ENCODE measurements at regions not wholly inside any gene's neighbourhood (a gene's known extent, or its start where the extent isn't known, plus 50 kb on each side); places are given as distances from the start of the nearest gene placed in this dataset.

- no peak overlapping the region for H3K4me2 ChIP-seq (ENCODE audit: low read length)
- H3K36me3 ChIP-seq (ENCODE audit: insufficient read depth, low read length): no peaks in the 10 kb centered on the region
- TF ChIP-seq EZH2phosphoT487 (IDR thresholded peaks at IDR 0.05; ENCODE audit: borderline replicate concordance, low read depth, low read length) (no peak), CTCF (conservative IDR thresholded peaks at IDR 0.05; ENCODE audit: low read length) (no peak)
- no peaks in the 10 kb centered on the region for H3K9me3 ChIP-seq (ENCODE audit: low read length)
- CTCF ChIA-PET (ENCODE audit: unreplicated experiment): no interaction called here
- DNase-seq (ENCODE audit: low spot score): no peak
- H3K9me2 ChIP-seq (ENCODE audit: insufficient read depth, low read length): no peaks in the 10 kb centered on the region
- POLR2A ChIA-PET: interaction anchor here (0.9 kb wide), 1 partner anchor 10 kb away, joined by 3 read pairs; no protein-coding TSS in a partner anchor
- H3K4me1 ChIP-seq (ENCODE audit: insufficient read depth, low read length, poor library complexity, severe bottlenecking): no peaks in the 10 kb centered on the region
- intact Hi-C loops (cut with micrococcal nuclease; ENCODE audit: unreplicated experiment): no loop called here
- H3K4me3 ChIP-seq (ENCODE audit: low read depth, low read length, poor library complexity, severe bottlenecking): no peak overlapping the region
- H2AFZ ChIP-seq (ENCODE audit: low read length): no peak overlapping the region
- no peak overlapping the region for H3K27ac ChIP-seq (ENCODE audit: low read depth, low read length, poor library complexity, severe bottlenecking)
- H4K20me1 ChIP-seq (ENCODE audit: insufficient read depth, low read length): no peaks in the 10 kb centered on the region
- BruUV-seq (replicated peaks): no TSS peak
- no peaks in the 10 kb centered on the region for H3K79me2 ChIP-seq (ENCODE audit: insufficient read depth, low read depth, low read length)
These were observed 2670.8 kb downstream of the PCDH7 start for GRCh38 chr4:33390976-33391375.

GRCh38 chr4:33395731-33396485 lies 2675.7 kb downstream of the PCDH7 start:
- TF ChIP-seq EZH2phosphoT487 (IDR thresholded peaks at IDR 0.05; ENCODE audit: borderline replicate concordance, low read depth, low read length): no peak
- no peak for TF ChIP-seq CTCF (conservative IDR thresholded peaks at IDR 0.05; ENCODE audit: low read length)
- no peak overlapping the region for H3K27ac ChIP-seq (ENCODE audit: low read depth, low read length, poor library complexity, severe bottlenecking)
- intact Hi-C loops (cut with micrococcal nuclease; ENCODE audit: unreplicated experiment): no loop called here

GRCh38 chr4:33400504-33400903 lies 2680.3 kb downstream of the PCDH7 start:
- no peak overlapping the region for H3K4me3 ChIP-seq (ENCODE audit: low read depth, low read length, poor library complexity, severe bottlenecking)
- no peak overlapping the region for H2AFZ ChIP-seq (ENCODE audit: low read length)
- H3K36me3 ChIP-seq (ENCODE audit: insufficient read depth, low read length): no peaks in the 10 kb centered on the region
- intact Hi-C loops (cut with micrococcal nuclease; ENCODE audit: unreplicated experiment): no loop called here
- ChIA-PET POLR2A (interaction anchor here (0.6 kb wide), 1 partner anchor 288 kb away, joined by 3 read pairs; no protein-coding TSS in a partner anchor), CTCF (ENCODE audit: unreplicated experiment) (no interaction called here)
- TF ChIP-seq EZH2phosphoT487 (IDR thresholded peaks at IDR 0.05; ENCODE audit: borderline replicate concordance, low read depth, low read length) (no peak), CTCF (conservative IDR thresholded peaks at IDR 0.05; ENCODE audit: low read length) (no peak)
- no peaks in the 10 kb centered on the region for H4K20me1 ChIP-seq (ENCODE audit: insufficient read depth, low read length)
- H3K4me2 ChIP-seq (ENCODE audit: low read length): no peak overlapping the region
- H3K9me2 ChIP-seq (ENCODE audit: insufficient read depth, low read length): no peaks in the 10 kb centered on the region
- H3K4me1 ChIP-seq (ENCODE audit: insufficient read depth, low read length, poor library complexity, severe bottlenecking): no peaks in the 10 kb centered on the region
- no TSS peak for BruUV-seq (replicated peaks)
- H3K79me2 ChIP-seq (ENCODE audit: insufficient read depth, low read depth, low read length): no peaks in the 10 kb centered on the region
- H3K27ac ChIP-seq (ENCODE audit: low read depth, low read length, poor library complexity, severe bottlenecking): no peak overlapping the region
- no peak for DNase-seq (ENCODE audit: low spot score)
- no peaks in the 10 kb centered on the region for H3K9me3 ChIP-seq (ENCODE audit: low read length)

More at GRCh38 chr4:33395731-33396485, 2675.7 kb downstream of the PCDH7 start:
- Histone ChIP-seq H3K36me3 (ENCODE audit: insufficient read depth, low read length) (no peaks in the 10 kb centered on the region), H3K9me3 (ENCODE audit: low read length) (no peaks in the 10 kb centered on the region), H3K4me3 (ENCODE audit: low read depth, low read length, poor library complexity, severe bottlenecking) (no peak overlapping the region), H3K4me2 (ENCODE audit: low read length) (no peak overlapping the region), H2AFZ (ENCODE audit: low read length) (no peak overlapping the region), H4K20me1 (ENCODE audit: insufficient read depth, low read length) (no peaks in the 10 kb centered on the region), H3K4me1 (ENCODE audit: insufficient read depth, low read length, poor library complexity, severe bottlenecking) (no peaks in the 10 kb centered on the region), H3K9me2 (ENCODE audit: insufficient read depth, low read length) (no peaks in the 10 kb centered on the region), H3K79me2 (ENCODE audit: insufficient read depth, low read depth, low read length) (no peaks in the 10 kb centered on the region)
- POLR2A ChIA-PET: no interaction called here
- DNase-seq (ENCODE audit: low spot score): no peak
- no TSS peak for BruUV-seq (replicated peaks)
- CTCF ChIA-PET (ENCODE audit: unreplicated experiment): no interaction called here
